HEK293 (cell line): ENCODE measurements at regions not wholly inside any gene's neighbourhood (a gene's known extent, or its start where the extent isn't known, plus 50 kb on each side); places are given as distances from the start of the nearest gene placed in this dataset.

Experiments
- CTCF ChIA-PET: fragments of 350-600 bp; formaldehyde crosslinking; extraction: SDS; loops from one replicate; lab custom pipeline; 2021; ENCODE audit warnings: antibody characterized with exemption; lab: Yijun Ruan, JAX
- POLR2A ChIA-PET: fragments of 300-600 bp; formaldehyde crosslinking; extraction: SDS; loops from one replicate; lab custom pipeline; 2020; ENCODE audit warnings: antibody characterized with exemption, inconsistent platforms; lab: Yijun Ruan, JAX
- H3K27ac ChIP-seq: fragments of 200-500 bp; sonication (Bioruptor generic); 2 replicates; pipeline ENCODE4 v1.5.1; 2014; ENCODE audit warnings: low read depth, low read length, control low read depth, inconsistent platforms; ENCODE audit errors: extremely low read depth
- H3K36me3 ChIP-seq, 2 experiments: fragments of 200-500 bp in 1 of 2; sonication (Bioruptor generic) in 1 of 2; 1 replicate in 1 of 2; 2 replicates in 1 of 2; pipeline ENCODE4 v1.5.1; 2014 to 2017; ENCODE audit warnings: inconsistent platforms in 2 of 2, low read length in 2 of 2; ENCODE audit not compliant: control insufficient read depth in 2 of 2, insufficient read depth in 1 of 2
- H3K4me1 ChIP-seq: fragments of 200-500 bp; sonication (Bioruptor generic); 2 replicates; pipeline ENCODE4 v1.5.1; 2014; ENCODE audit warnings: mild to moderate bottlenecking, low read length, inconsistent platforms; ENCODE audit not compliant: control insufficient read depth, insufficient read depth
- H3K4me3 ChIP-seq: 2 replicates; pipeline ENCODE4 v1.5.1; 2011; ENCODE audit warnings: low read depth, mild to moderate bottlenecking, control low read depth, low read length, moderate library complexity
- H3K9me3 ChIP-seq: fragments of 200-500 bp; sonication (Bioruptor generic); 2 replicates; pipeline ENCODE4 v1.5.1; 2014; ENCODE audit warnings: low read depth, low read length, inconsistent platforms; ENCODE audit not compliant: control insufficient read depth, insufficient read depth
- GLIS2 ChIP-seq: fragments of 450-650 bp; formaldehyde crosslinking; IDR thresholded peaks from 2 replicates; pipeline ENCODE4 v1.5.1; 2016; ENCODE audit warnings: missing biosample characterization, missing genetic modification characterization
- OSR2 ChIP-seq: fragments of 450-650 bp; formaldehyde crosslinking; IDR thresholded peaks from 2 replicates; pipeline ENCODE4 v1.5.1; 2016; ENCODE audit warnings: missing biosample characterization, missing genetic modification characterization
- SCRT2 ChIP-seq: fragments of 450-650 bp; formaldehyde crosslinking; IDR thresholded peaks from 2 replicates; pipeline ENCODE4 v1.5.1; 2016; ENCODE audit warnings: missing biosample characterization, missing genetic modification characterization
- ZFHX2 ChIP-seq: fragments of 450-650 bp; formaldehyde crosslinking; conservative IDR thresholded peaks from 2 replicates; pipeline ENCODE4 v1.5.1; 2016; ENCODE audit warnings: missing biosample characterization, missing genetic modification characterization
- ZNF112 ChIP-seq: fragments of 450-650 bp; formaldehyde crosslinking; IDR thresholded peaks from 2 replicates; pipeline ENCODE4 v1.5.0; 2017; ENCODE audit warnings: missing biosample characterization, missing genetic modification characterization
- ZNF169 ChIP-seq: fragments of 450-650 bp; formaldehyde crosslinking; IDR thresholded peaks from 2 replicates; pipeline ENCODE4 v1.5.1; 2016; ENCODE audit warnings: missing biosample characterization, missing genetic modification characterization
- ZNF174 ChIP-seq: fragments of 450-650 bp; formaldehyde crosslinking; IDR thresholded peaks from 2 replicates; pipeline ENCODE4 v1.5.0; 2017; ENCODE audit warnings: missing biosample characterization, mild to moderate bottlenecking, missing genetic modification characterization
- ZNF18 ChIP-seq: fragments of 450-650 bp; formaldehyde crosslinking; IDR thresholded peaks from 2 replicates; pipeline ENCODE4 v1.5.1; 2016; ENCODE audit warnings: missing biosample characterization, missing genetic modification characterization
- ZNF211 ChIP-seq: fragments of 450-650 bp; formaldehyde crosslinking; IDR thresholded peaks from 2 replicates; pipeline ENCODE4 v1.5.1; 2016; ENCODE audit warnings: low read depth, missing biosample characterization, missing genetic modification characterization
- ZNF221 ChIP-seq: fragments of 450-650 bp; formaldehyde crosslinking; IDR thresholded peaks from 2 replicates; pipeline ENCODE4 v1.5.1; 2017; ENCODE audit warnings: missing biosample characterization, missing genetic modification characterization, borderline replicate concordance
- ZNF366 ChIP-seq: fragments of 450-650 bp; formaldehyde crosslinking; conservative IDR thresholded peaks from 2 replicates; pipeline ENCODE4 v1.5.1; 2016; ENCODE audit warnings: missing biosample characterization, missing genetic modification characterization
- ZNF416 ChIP-seq: fragments of 450-650 bp; formaldehyde crosslinking; IDR thresholded peaks from 2 replicates; pipeline ENCODE4 v1.5.1; 2016; ENCODE audit warnings: missing biosample characterization, missing genetic modification characterization
- ZNF423 ChIP-seq: fragments of 450-650 bp; formaldehyde crosslinking; IDR thresholded peaks from 2 replicates; pipeline ENCODE4 v1.5.1; 2016; ENCODE audit warnings: missing biosample characterization, missing genetic modification characterization
- ZNF426 ChIP-seq: fragments of 450-650 bp; formaldehyde crosslinking; IDR thresholded peaks from 2 replicates; pipeline ENCODE4 v1.5.1; 2017; ENCODE audit warnings: missing biosample characterization, missing genetic modification characterization, mild to moderate bottlenecking, inconsistent platforms, moderate library complexity
- ZNF623 ChIP-seq: fragments of 450-650 bp; formaldehyde crosslinking; IDR thresholded peaks from 2 replicates; pipeline ENCODE4 v1.5.1; 2016; ENCODE audit warnings: missing biosample characterization, missing genetic modification characterization
- ZNF639 ChIP-seq: fragments of 450-650 bp; formaldehyde crosslinking; IDR thresholded peaks from 2 replicates; pipeline ENCODE4 v1.5.1; 2016; ENCODE audit warnings: missing biosample characterization, missing genetic modification characterization
- ZNF645 ChIP-seq: fragments of 450-650 bp; formaldehyde crosslinking; IDR thresholded peaks from 2 replicates; pipeline ENCODE4; 2016; ENCODE audit warnings: missing biosample characterization, missing genetic modification characterization
- ZNF677 ChIP-seq: fragments of 450-650 bp; IDR thresholded peaks from 2 replicates; pipeline ENCODE4 v1.5.0; 2018; ENCODE audit warnings: missing biosample characterization, mild to moderate bottlenecking, missing genetic modification characterization, moderate library complexity
- ZNF707 ChIP-seq: fragments of 450-650 bp; formaldehyde crosslinking; IDR thresholded peaks from 2 replicates; pipeline ENCODE4 v1.5.1; 2016; ENCODE audit warnings: missing biosample characterization, missing genetic modification characterization
- ZNF792 ChIP-seq: fragments of 450-650 bp; formaldehyde crosslinking; IDR thresholded peaks from 2 replicates; pipeline ENCODE4 v1.5.1; 2016; ENCODE audit warnings: missing biosample characterization, missing genetic modification characterization
- ZNF837 ChIP-seq: fragments of 450-650 bp; formaldehyde crosslinking; IDR thresholded peaks from 2 replicates; pipeline ENCODE4 v1.5.1; 2016; ENCODE audit warnings: missing biosample characterization, missing genetic modification characterization
- ZSCAN5A ChIP-seq: fragments of 450-650 bp; formaldehyde crosslinking; IDR thresholded peaks from 2 replicates; pipeline ENCODE4 v1.5.1; 2016; ENCODE audit warnings: missing biosample characterization, missing genetic modification characterization

DNA sequence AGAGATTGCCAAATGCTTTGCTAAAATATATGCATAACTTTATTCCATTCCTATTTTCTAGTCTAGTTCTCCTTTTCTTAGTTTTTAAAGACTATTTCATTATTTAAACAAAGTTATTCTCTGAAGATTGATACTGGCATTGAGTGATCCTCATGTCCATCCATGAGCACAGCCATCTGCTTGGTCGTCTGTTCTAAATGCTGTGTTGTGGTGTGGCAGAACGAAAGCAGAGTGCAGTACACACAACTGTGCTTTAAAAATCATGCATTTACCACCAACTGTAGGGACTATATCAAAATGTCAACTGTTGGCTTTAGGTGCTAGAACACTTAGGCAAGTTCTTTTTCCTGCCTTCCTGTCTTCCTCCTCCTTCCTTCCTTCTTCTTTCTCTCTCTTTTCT, 226.6 kb downstream of the ACKR3 start (continued):
- TF ChIP-seq ZNF18 (tag by site-specific recombination) (no peak), OSR2 (tag by site-specific recombination) (no peak), SCRT2 (tag by site-specific recombination) (no peak), ZNF707 (tag by site-specific recombination) (no peak), ZNF423 (no peak), ZNF221 (tag by site-specific recombination) (no peak), ZNF169 (tag by site-specific recombination) (no peak), ZNF623 (tag by site-specific recombination) (no peak), GLIS2 (no peak), ZNF174 (tag by site-specific recombination) (no peak), ZNF837 (tag by site-specific recombination) (no peak), ZNF416 (tag by site-specific recombination) (no peak), ZFHX2 (no peak), ZNF366 (tag by site-specific recombination) (no peak)

DNA sequence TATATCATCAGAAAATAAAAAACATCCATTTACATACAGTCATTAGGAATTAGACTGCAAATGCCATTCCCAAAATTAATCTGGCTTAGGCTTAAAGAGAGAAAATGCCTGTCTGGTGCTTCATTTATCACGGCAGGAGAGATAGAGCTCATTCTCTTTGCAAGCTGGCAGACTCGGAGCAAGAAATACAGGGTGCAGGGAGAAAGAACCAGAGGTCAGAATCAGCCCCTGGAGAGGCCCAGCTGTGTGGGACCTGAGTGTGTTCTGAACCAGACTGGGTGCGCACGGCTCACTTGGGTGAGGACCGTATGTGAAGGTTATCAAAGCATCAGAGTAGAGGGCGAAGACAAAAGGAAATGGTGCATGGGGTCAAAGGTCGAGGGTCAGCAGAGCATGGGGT, 227.8 kb downstream of the ACKR3 start:
- CTCF ChIA-PET, result no interaction called here
- Histone ChIP-seq H3K36me3 (no peaks in the 10 kb centered on the region), H3K4me3 (no peak overlapping the region), H3K9me3 (no peaks in the 10 kb centered on the region), H3K4me1 (no peaks in the 10 kb centered on the region), H3K27ac (no peak overlapping the region)
- POLR2A ChIA-PET, result no interaction called here
- no peak for TF ChIP-seq ZNF677 (tag by site-specific recombination)
- TF ChIP-seq ZSCAN5A (tag by site-specific recombination), result no peak
- TF ChIP-seq ZNF645 (tag by site-specific recombination), result no peak
- TF ChIP-seq ZNF639, result no peak
- TF ChIP-seq ZNF112 (tag by site-specific recombination), result no peak
- no peak for TF ChIP-seq ZNF211 (tag by site-specific recombination)
- no peak for TF ChIP-seq ZNF792 (tag by site-specific recombination)
- no peak for TF ChIP-seq ZNF426
